A673 (cell line): ENCODE measurements at regions not wholly inside any gene's neighbourhood (a gene's known extent, or its start where the extent isn't known, plus 50 kb on each side); places are given as distances from the start of the nearest gene placed in this dataset.

ENCODE experiments used
- BruUV-seq: library from RNA; stranded (reverse); fragments of 400-500 nt; replicated peaks from 2 replicates; lab custom pipeline; 2021; lab: Mats Ljungman, UMichigan
- CTCF ChIA-PET: fragments of 300-600 bp; sonication (Branson Sonifier 250); formaldehyde crosslinking; loops from one replicate; lab custom pipeline; 2022; ENCODE audit warnings: antibody characterized with exemption; lab: Charles Lee
- POLR2A ChIA-PET: fragments of 300-600 bp; sonication (Branson Sonifier 250); formaldehyde crosslinking; loops from one replicate; lab custom pipeline; 2022; ENCODE audit warnings: antibody characterized with exemption; ENCODE audit not compliant: low non-redundant PET; lab: Charles Lee
- DNase-seq: peaks from one replicate; pipeline ENCODE4 v3.0.0-alpha.2; 2015; ENCODE audit warnings: low spot score
- H3K27ac ChIP-seq: fragments of 200-600 bp; sonication (generic); 2 replicates; pipeline ENCODE4 v1.5.1; 2016; ENCODE audit warnings: mixed run types, low read depth, mild to moderate bottlenecking, mixed read lengths, antibody characterized with exemption, low read length; ENCODE audit not compliant: poor library complexity, severe bottlenecking
- H3K27me3 ChIP-seq: fragments of 200-600 bp; sonication (generic); replicated peaks from 2 replicates; pipeline ENCODE4 v1.6.1; 2017; ENCODE audit warnings: mixed run types, low read depth, mild to moderate bottlenecking, mixed read lengths, antibody characterized with exemption, low read length; ENCODE audit not compliant: insufficient read depth, poor library complexity
- H3K36me3 ChIP-seq: fragments of 200-600 bp; sonication (generic); 2 replicates; pipeline ENCODE4 v1.6.1; 2016; ENCODE audit warnings: mixed run types, mild to moderate bottlenecking, mixed read lengths, antibody characterized with exemption, low read length; ENCODE audit not compliant: insufficient read depth, poor library complexity, severe bottlenecking
- H3K4me1 ChIP-seq: fragments of 200-600 bp; sonication (generic); 2 replicates; pipeline ENCODE4 v1.6.1; 2017; ENCODE audit warnings: mixed run types, mild to moderate bottlenecking, mixed read lengths, antibody characterized with exemption, low read length; ENCODE audit not compliant: insufficient read depth, poor library complexity, severe bottlenecking
- H3K4me3 ChIP-seq: fragments of 200-600 bp; sonication (generic); 2 replicates; pipeline ENCODE4 v1.5.1; 2016; ENCODE audit warnings: low read depth, mixed run types, mild to moderate bottlenecking, mixed read lengths, low read length; ENCODE audit not compliant: poor library complexity, severe bottlenecking
- H3K9me3 ChIP-seq: fragments of 200-600 bp; sonication (generic); 2 replicates; pipeline ENCODE4 v1.6.1; 2016; ENCODE audit warnings: mixed run types, low read depth, mild to moderate bottlenecking, mixed read lengths, antibody characterized with exemption, low read length; ENCODE audit not compliant: poor library complexity, severe bottlenecking
- CTCF ChIP-seq: fragments of 300-800, 200-600 bp; sonication (generic); conservative IDR thresholded peaks from 2 replicates; pipeline ENCODE4 v1.5.1; 2017; ENCODE audit warnings: low read depth, mild to moderate bottlenecking, antibody characterized with exemption, low read length, moderate library complexity, mixed read lengths
- EZH2 ChIP-seq: fragments of 200-600 bp; sonication (generic); IDR thresholded peaks from 2 replicates; pipeline ENCODE4 v1.6.1; 2017; ENCODE audit warnings: borderline replicate concordance, low read depth, mild to moderate bottlenecking, mixed read lengths, antibody characterized with exemption, low read length; ENCODE audit not compliant: poor library complexity, severe bottlenecking
- intact Hi-C: fragments of 100-400 bp; cut with micrococcal nuclease; formaldehyde crosslinking; loops from one replicate; pipeline ENCODE4 v1.10.0; 2022; ENCODE audit not compliant: unreplicated experiment

- no peaks in the 10 kb centered on the region for H3K9me3 ChIP-seq
- no peak overlapping the region for H3K27ac ChIP-seq
- ChIA-PET POLR2A (no interaction called here), CTCF (no interaction called here)
- no peak for TF ChIP-seq EZH2
- TF ChIP-seq CTCF = no peak
- no peaks in the 10 kb centered on the region for H3K27me3 ChIP-seq
- H3K4me1 ChIP-seq = no peaks in the 10 kb centered on the region
- intact Hi-C loops = no loop called here
- H3K4me3 ChIP-seq = no peak overlapping the region
- H3K36me3 ChIP-seq = no peaks in the 10 kb centered on the region
- DNase-seq = no peak
- no TSS peak for BruUV-seq
Measured at GRCh38 chr14:40855343-40855742, 751.3 kb upstream of the LRFN5 start.

GRCh38 chr14:40850191-40850590 lies 756.5 kb upstream of the LRFN5 start:
- POLR2A ChIA-PET = no interaction called here

GRCh38 chr14:40847480-40847879 lies 759.2 kb upstream of the LRFN5 start:
- H3K27me3 ChIP-seq = no peaks in the 10 kb centered on the region
- intact Hi-C loops = no loop called here
- no peak for DNase-seq
- BruUV-seq = no TSS peak
- H3K4me1 ChIP-seq = no peaks in the 10 kb centered on the region
- H3K36me3 ChIP-seq = no peaks in the 10 kb centered on the region
- POLR2A ChIA-PET = no interaction called here
- H3K4me3 ChIP-seq = no peak overlapping the region
- H3K9me3 ChIP-seq = no peaks in the 10 kb centered on the region
- H3K27ac ChIP-seq = no peak overlapping the region
- CTCF ChIA-PET = no interaction called here
- TF ChIP-seq EZH2 (no peak), CTCF (no peak)

More at GRCh38 chr14:40850191-40850590, 756.5 kb upstream of the LRFN5 start:
- no peaks in the 10 kb centered on the region for H3K27me3 ChIP-seq
- no TSS peak for BruUV-seq
- H3K27ac ChIP-seq = no peak overlapping the region
- TF ChIP-seq CTCF (no peak), EZH2 (no peak)
- H3K9me3 ChIP-seq = no peaks in the 10 kb centered on the region
- intact Hi-C loops = no loop called here
- H3K4me1 ChIP-seq = no peaks in the 10 kb centered on the region
- DNase-seq = no peak
- no peaks in the 10 kb centered on the region for H3K36me3 ChIP-seq
- CTCF ChIA-PET = no interaction called here
- no peak overlapping the region for H3K4me3 ChIP-seq
